ENCODE measurements at regions not wholly inside any gene's neighbourhood (a gene's known extent, or its start where the extent isn't known, plus 50 kb on each side); places are given as distances from the start of the nearest gene placed in this dataset.

GRCh38 chr2:176984987-176985386 lies 227.6 kb upstream of the HNRNPA3 start:
- TF ChIP-seq EZH2phosphoT487 (IDR thresholded peaks at IDR 0.05; ENCODE audit: borderline replicate concordance, low read depth, low read length) (no peak), CTCF (conservative IDR thresholded peaks at IDR 0.05; ENCODE audit: low read length) (no peak)
